Renal cortical epithelial cell (primary cell): ENCODE measurements at regions not wholly inside any gene's neighbourhood (a gene's known extent, or its start where the extent isn't known, plus 50 kb on each side); places are given as distances from the start of the nearest gene placed in this dataset.
"Not testable (repeated sequence)": the region's sequence is repeated elsewhere in the genome, so short reads cannot be mapped to it uniquely, and the experiment has no call there.

Experiments used
- DNase-seq: peaks from one replicate; pipeline ENCODE4 v3.0.0-alpha.2; 2011; ENCODE audit warnings: low read depth

- DNase-seq, result peak; percentile 58
Observed at GRCh38 chr5:28403846-28404245, 1365.5 kb upstream of the CDH9 start.

- no peak for DNase-seq
Observed at GRCh38 chr5:28402590-28403301, 1364.4 kb upstream of the CDH9 start.

DNA sequence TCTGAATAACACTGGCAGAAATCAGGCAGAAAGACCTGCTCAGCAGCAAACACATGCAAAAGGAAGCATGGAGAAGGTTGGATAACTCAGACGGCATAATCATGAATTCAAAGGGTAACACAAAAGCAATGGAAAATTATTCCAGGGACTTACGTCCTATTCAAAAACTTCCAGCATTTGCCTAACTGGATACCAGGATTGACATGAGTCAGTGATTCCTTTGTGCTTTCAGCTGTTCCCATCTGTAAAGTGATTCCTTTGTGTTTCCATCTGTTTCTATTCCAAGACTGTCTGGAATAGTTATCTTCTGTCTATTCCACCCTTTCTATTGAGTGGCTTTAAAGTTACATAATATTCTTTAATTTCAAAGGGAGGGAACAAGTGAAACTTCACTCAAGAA, 1361.7 kb upstream of the CDH9 start:
- peak; percentile 25 for DNase-seq

- DNase-seq, result no peak
Observed at GRCh38 chr5:28399211-28399610, 1360.8 kb upstream of the CDH9 start.

DNA sequence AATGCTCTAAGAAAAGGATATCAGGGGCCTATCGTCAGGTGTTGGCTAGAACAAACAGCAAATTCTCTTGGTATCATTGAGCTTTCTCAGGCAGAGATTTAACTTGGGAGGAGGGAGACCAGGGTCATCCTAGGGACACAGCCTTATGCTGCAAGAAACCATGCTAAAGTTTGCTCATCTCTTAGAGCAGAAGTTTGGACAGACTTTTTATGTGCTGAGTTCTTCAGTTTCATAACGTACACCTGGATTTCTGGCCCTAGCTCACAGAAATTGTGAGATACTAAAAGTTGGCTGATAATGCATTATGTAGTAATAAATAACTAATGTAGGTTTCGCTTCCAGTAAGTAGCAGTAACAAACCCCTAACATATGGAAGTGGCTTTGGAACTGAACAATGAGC, 1359.8 kb upstream of the CDH9 start:
- DNase-seq, result no peak

- peak; percentile 97 for DNase-seq
Observed at GRCh38 chr5:28397502-28397941, 1359.1 kb upstream of the CDH9 start.

DNA sequence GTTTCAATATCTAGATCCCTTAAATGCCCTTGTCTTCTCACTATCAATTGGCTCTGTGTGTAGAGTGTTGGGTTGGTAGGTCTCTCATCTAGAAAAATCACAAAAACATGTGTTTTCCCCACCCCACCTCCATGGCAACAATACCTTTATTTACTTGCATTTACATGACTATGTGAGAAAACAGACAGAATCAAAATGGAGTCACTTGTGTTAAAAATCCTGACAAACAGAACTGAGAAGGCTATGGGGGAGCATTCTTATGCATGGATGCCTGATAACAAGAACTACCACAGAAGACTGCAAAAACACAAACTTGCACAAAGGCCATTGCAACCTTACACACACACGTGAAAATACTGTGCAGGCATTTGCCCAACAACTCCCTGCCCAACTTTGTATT, 1352.9 kb upstream of the CDH9 start:
- no peak for DNase-seq

GRCh38 chr5:28390341-28390740, 1352.0 kb upstream of the CDH9 start:
- no peak for DNase-seq

GRCh38 chr5:28389727-28390126, 1351.3 kb upstream of the CDH9 start:
- not testable (repeated sequence) for DNase-seq

DNA sequence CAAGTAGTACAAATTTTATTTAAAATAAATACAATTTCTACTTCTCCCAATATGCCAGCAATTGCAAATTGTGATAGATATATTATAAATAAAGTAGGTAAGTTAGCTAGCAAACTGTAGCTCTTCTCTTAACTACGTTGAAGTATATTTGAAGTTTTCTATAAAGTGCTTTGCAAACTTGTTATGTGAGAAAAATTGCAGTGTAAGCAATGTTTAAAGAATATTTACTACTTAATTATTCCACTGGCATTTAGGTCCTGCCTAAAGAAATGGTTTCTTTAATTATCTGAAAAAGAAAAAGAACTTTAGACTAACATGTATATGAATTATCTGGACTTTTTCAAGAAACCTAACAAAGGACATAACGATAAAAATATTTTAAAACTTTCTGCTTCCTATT, 1350.0 kb upstream of the CDH9 start:
- no peak for DNase-seq

- no peak for DNase-seq
Observed at GRCh38 chr5:28386712-28387111, 1348.3 kb upstream of the CDH9 start.

GRCh38 chr5:28380167-28380566, 1341.8 kb upstream of the CDH9 start:
- no peak for DNase-seq

- peak; percentile 59 for DNase-seq
Observed at GRCh38 chr5:28374492-28374967, 1336.1 kb upstream of the CDH9 start.

DNA sequence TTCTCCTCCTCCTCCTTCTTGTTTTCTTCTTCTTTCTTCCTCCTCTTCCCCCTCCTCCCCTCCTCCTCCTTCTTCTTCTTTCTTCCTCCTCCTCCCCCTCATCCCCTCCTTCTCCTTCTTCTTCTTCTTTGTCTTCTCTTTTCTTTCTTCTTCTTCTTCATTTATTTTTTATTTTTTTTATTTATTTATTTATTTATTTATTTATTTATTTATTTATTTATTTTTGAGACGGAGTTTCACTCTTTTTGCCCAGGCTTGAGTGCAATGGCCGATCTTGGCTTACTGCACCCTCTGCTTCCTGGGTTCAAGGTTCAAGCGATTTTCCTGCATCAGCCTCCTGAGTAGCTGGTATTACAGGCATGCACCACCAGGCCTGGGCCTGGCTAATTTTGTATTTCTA, 1332.5 kb upstream of the CDH9 start:
- no peak for DNase-seq

DNA sequence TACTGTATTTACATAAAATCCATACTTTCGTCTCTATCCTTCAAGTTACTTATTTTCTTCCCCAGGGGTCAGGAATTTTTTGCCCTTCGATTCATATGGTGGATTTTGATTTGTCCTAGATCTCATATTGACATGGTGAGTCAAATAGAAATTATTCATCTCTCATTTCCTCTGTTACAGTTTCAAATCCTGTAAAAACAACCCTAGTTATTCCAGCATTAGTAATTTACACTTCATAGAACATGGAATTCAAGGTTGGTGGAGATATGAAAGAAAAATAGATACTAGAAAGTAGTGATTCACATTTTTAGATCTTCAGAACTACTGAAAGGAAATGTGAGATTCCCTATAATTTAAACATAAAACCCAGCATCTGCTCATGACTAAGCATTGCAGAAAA, 1331.0 kb upstream of the CDH9 start:
- no peak for DNase-seq

DNA sequence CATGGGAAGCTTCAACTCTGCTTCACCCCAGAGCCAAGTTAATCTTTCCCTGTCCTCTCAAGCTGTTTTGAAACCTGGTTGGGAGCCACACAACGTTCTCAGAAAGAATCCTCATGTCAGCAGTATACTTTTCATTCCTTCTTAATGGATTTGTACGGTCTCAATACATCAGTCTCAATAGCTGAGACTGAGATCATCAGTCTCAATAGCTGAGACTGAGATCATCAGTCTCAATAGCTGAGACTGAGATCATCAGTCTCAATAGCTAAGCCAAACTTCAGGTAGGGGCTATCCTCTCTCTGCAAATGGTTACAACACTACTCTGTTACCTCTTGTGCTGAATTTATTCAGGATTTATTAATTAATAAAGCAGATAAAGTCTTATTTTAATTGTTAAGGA, 1317.4 kb upstream of the CDH9 start:
- no peak for DNase-seq

DNA sequence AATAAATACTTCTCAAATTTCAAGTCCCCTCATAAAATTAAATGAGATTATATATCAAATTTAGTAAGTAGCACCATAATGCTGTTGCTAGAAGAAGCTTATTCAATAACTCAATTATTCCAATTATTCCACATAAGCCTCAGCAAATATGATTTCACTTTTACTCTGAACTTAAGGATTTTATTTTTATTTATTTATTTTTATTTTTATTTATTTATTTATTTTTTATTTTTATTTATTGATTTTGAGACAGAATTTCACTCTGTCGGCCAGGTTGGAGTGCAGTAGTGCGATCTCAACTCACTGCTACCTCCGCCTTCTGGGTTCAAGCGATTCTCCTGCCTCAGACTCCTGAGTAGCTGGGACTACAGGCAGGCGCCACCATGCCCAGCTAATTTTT, 1308.3 kb upstream of the CDH9 start:
- no peak for DNase-seq

GRCh38 chr5:28344836-28345433, 1306.5 kb upstream of the CDH9 start:
- peak; percentile 55 for DNase-seq

- DNase-seq, result no peak
Observed at GRCh38 chr5:28329176-28329575, 1290.8 kb upstream of the CDH9 start.

DNA sequence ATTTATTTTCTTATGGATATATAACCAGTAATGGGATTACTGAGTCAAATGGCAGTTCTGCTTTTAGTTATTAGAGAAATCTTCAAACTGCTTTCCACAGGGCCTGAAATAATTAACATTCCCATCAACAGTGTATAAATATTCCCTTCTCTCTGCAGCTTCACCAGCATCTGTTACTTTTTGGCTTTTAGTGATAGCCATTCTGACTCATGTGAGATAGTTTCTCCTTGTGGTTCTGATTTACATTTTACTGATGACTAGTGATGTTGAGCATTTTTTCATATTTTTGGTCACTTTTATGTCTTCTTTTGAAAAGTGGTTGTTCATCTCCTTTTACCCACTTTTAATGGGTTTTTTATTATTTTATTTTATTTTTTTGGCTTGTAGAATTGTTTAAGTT, 1290.3 kb upstream of the CDH9 start:
- DNase-seq, result no peak

GRCh38 chr5:28324174-28324573, 1285.8 kb upstream of the CDH9 start:
- no peak for DNase-seq

DNA sequence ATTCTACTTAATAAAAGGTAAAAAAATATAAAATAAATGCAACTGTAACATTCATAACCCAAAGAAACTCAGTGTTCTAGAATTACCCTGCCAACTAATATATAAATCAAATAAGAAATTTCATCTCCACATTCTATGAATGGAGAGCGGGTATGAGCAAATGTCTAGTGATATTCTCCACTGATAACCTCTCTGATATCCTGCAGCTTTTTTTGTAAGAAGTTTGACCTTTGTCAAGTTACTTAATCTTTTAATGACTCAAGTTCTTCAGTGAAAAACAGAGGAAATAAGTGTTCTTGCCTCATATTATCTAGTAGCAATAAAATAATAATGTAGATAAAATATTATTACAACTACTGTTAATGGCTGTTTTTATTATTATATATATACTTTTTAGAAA, 1275.6 kb upstream of the CDH9 start:
- DNase-seq, result no peak

- DNase-seq, result no peak
Observed at GRCh38 chr5:28313321-28313951, 1275.0 kb upstream of the CDH9 start.
